ENCODE measurements at regions not wholly inside any gene's neighbourhood (a gene's known extent, or its start where the extent isn't known, plus 50 kb on each side); places are given as distances from the start of the nearest gene placed in this dataset.

- DNase-seq: no peak
Measured at GRCh38 chr3:167958141-167958540, 137.6 kb downstream of the GOLIM4 start.

DNA sequence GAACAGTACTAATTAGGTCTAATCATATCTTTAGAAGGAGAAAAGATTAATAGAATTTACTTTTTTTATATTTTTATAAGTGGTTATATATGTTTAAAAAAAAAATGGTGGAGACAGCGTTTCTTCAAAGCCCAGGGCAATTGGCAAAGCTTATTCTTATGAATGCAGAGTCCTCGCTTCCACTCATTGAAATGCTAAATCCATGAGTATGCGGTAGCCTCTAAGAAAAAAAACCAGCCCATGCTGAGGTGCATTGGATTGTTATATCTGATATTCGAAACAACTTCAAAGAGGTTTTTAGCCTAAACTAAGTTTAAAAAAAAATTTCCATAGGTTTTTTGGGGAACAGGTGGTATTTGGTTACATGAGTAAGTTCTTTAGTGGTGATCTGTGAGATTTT, 142.8 kb downstream of the GOLIM4 start:
- DNase-seq: no peak

- no peak for DNase-seq
Measured at GRCh38 chr3:167950212-167950611, 145.5 kb downstream of the GOLIM4 start.

DNA sequence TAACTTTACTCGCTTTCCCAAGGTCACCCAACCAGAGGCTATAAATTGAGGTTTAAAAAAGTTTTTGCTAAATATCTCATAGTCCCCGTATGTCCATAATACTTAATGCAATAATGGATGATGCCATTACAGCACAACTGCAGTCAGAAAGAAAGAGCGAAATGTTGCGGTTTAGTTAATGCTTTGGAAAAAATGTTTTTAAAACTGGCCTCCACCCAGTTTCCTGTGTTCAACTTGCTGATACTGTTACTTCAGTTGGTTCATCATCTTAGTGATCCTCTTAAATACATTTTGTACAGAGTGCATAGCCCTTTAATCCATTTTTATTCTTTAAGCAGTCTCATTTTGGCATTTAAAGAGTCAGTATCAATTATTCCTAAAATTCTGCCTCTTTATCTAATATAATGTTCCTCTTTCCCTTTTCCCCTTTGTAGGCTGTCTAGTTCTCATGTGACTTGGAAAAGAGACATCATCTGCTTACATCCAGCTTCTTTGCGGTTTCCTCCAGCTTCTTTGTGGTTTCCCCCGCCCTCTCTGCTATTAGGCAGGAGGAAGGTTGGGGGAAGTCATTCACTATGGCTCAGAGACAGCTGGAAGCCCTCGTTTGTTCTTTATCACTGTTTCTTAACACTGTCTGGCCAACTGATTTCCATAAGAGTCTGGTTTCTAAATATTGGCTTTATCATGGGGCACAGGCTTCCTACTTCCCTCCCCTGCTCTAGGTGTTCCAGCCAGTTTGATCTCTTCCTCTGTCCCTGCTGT, 154.3 kb downstream of the GOLIM4 start:
- DNase-seq: no peak

DNA sequence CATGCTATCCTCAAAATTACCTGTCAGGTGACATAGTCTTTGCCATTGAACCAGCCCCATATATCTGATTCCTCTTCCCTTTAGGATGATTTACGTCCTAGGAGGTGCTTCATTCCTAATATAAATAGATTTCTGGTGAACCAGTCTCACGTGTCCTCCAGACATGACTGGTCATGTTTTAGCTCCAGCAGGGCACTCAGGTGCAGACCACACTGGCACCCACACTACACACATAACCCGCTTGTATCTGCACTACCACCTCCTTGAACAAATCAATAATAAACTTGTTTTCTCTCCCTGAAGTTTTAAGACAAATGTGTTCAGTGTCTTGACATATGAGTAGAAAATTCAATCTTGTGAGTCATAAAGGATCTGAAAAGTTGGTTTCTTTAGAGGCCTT, 155.5 kb downstream of the GOLIM4 start:
- DNase-seq: peak; percentile 44

DNA sequence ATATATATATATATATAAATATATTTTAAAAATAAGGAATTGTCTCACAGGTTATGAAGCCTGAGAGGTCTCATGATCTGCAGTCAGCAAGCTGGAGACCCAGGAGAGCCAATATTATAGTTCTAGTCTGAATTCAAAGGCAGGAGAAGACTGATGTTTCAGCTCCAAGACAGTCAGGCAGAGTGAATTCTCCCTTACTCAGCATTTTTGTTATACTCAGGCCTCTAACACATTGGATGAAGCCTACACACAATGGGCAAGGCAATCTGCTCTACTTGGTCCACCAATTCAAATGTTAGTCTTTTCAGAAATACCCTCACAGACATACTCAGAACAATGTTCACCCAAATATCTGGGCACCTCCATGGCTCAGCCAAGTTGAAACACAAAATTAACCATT, 157.2 kb downstream of the GOLIM4 start:
- DNase-seq: no peak

DNA sequence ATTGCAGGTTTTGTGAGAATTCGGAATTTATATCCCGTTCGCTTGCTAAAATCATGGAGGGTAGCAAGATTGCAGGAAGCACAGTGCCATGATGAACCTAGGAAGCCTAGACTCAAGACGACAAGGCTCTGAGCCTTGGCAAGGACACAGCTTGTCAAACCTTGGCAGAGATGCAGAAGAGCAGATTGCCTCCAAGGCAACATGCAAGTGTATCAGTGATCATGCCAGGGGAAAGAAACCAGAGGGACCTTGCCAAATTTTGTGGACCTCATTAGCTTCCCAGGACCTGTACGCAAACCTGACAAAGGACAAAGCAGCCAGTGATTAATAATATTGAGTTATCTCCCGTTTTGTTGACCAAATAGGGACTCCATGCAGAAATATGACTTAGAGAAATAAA, 159.7 kb downstream of the GOLIM4 start:
- DNase-seq: no peak

- DNase-seq: no peak
Measured at GRCh38 chr3:167930453-167930852, 165.3 kb downstream of the GOLIM4 start.

- DNase-seq: peak; percentile 7
Measured at GRCh38 chr3:167929968-167930367, 165.8 kb downstream of the GOLIM4 start.

DNA sequence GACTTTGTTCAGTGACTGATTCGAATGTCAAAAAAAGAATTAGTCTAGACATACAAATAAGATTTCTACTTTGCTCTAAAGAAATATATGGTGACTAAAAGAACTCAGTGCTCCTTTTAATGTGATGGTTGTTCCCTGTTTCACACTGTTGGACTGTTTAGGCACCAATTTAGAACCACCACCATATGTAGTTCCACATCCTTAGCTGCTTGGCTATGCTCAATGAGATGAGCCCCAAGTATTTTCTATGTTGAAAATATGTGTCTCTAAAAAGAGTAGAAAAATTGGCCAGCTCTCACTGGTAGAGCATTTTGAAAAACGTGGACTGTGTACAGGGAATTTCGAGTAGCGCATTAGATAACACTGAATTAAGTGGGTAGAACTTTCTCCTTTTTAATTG, 167.3 kb downstream of the GOLIM4 start:
- DNase-seq: no peak

- DNase-seq: no peak
Measured at GRCh38 chr3:167920747-167921146, 175.0 kb downstream of the GOLIM4 start.

DNA sequence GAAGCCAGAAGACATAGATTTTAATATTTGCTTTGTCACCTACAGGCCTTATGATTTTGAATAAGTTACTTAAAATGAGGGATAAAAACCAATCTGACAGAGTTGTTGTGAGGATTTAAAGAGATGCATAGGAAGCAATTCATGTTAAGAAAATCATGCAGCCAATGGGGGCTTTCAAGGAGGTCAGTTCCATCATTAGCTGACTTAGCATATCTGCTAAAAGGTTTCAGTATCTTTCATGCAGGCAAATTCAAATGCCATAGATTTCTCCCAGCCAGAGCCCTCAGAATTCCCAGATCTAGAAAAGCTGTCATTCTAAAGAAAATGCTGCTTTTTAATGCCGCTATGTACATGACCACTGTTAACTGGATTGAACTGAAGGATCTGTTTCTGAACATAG, 176.1 kb downstream of the GOLIM4 start:
- no peak for DNase-seq

- DNase-seq: no peak
Measured at GRCh38 chr3:167918686-167919085, 177.0 kb downstream of the GOLIM4 start.

DNA sequence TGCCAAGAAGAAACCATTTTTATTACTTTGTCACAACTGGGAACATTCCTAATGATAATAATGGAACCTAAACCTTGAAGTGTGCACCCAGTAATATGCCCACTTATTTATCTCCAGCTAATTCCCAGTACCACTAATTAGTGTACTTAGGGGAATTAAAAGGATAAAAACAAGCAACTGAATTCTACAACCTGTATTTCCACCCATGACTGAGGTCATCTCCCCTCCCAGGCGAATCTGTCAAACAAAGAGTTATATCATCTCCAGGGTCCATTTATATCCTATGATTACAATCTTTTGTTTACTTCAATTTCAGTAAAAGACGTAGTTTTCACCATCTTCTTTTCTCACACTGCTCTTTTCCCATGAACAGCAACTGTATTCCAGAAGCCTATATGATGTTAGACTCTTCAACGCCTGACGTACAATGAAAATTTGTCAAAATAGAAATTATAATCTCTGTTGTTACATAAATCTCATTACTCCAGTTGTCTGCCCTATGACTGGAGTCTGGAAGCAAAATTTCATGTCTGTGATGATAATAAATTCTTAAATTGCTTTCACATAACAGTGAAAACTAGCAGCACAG, 177.6 kb downstream of the GOLIM4 start:
- no peak for DNase-seq

DNA sequence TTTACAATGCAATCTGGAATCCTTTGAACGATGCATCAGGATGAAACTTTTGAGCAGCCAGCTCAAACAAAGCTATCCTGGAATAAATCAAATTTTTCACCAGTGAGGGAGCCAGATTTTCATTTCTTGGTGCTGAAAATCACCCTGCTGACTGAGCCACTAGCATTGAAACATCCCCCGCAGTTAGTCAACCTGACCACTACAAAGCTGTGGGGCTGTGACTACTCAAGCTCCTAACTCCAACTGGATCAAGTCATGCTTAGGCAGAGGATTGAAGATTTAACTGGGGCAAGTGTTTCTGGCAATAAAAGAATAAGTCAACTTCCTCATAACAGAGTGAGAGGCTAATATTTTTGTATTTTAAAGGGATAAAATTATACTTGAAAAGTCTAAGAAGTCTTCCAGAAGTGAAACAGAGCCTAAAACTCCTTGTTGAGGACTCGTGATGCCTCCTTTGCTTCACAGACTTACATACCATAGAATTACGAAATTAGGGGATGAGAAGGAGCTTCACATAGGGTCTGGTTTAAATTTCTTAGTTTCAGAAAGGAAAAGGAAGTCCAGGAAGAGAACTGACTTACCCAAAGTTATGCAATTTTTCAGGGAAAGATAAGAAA, 177.8 kb downstream of the SERPINI1 start:
- no peak for DNase-seq

DNA sequence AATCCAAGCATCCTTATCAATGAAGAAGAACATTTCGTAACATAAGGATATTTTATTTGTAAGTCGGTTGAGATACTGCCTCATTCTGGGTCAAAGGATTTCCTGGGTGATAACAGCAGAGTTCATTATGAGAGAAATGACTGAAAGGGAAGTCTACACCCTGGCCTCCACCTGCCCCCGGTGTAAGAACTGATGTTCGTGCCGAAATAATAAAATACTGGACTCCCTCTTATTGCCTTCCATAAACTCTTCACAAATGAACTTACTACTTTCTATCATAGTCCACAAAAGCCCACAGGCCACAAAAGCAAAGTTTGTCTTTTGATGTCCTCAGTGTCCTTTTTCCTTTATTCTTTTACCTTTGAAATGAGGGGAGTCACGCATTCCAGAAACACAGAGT, 174.4 kb downstream of the SERPINI1 start:
- DNase-seq: no peak

DNA sequence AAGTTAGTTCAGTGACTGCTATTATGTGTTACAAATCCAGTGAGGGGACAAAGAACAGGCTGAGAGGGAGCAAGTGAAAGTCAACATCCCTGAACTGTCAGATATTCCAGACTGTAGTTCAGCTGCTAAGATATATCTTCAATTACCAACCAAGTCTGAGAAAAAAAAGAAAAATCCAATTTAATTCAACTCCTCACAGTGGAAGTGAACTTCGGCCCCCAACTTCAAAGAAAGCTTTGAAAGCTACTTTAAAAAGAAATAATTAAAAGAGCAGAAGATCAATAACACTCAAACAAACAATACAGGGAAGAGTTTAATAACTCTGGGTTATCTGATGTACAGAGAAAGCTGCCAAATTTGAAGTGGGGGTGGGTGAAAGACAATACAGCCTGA, 174.0 kb downstream of the SERPINI1 start:
- no peak for DNase-seq

- no peak for DNase-seq
Measured at GRCh38 chr3:167908746-167909503, 173.4 kb downstream of the SERPINI1 start.

GRCh38 chr3:167908221-167908620, 172.7 kb downstream of the SERPINI1 start:
- no peak for DNase-seq

GRCh38 chr3:167901138-167901537, 165.6 kb downstream of the SERPINI1 start:
- no peak for DNase-seq

GRCh38 chr3:167899093-167899492, 163.6 kb downstream of the SERPINI1 start:
- DNase-seq: no peak

DNA sequence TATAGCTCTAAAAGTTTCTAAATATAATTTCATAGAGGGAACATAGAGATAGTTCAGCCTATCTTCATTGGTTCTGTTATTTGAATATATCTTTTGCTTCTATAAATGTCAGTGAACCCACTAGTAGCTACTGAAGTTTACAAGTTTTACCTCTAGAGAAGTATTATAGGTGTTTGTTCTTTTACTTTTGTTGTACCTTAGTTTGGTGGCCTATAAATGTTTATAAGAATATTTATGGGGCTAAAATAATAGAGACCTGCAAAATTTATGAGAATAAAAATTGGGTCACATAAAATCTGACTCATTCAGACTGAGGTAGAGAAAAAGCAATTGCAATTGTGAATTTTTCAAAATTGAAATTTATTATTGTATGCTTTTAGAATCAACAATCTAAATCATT, 162.6 kb downstream of the SERPINI1 start:
- no peak for DNase-seq

DNA sequence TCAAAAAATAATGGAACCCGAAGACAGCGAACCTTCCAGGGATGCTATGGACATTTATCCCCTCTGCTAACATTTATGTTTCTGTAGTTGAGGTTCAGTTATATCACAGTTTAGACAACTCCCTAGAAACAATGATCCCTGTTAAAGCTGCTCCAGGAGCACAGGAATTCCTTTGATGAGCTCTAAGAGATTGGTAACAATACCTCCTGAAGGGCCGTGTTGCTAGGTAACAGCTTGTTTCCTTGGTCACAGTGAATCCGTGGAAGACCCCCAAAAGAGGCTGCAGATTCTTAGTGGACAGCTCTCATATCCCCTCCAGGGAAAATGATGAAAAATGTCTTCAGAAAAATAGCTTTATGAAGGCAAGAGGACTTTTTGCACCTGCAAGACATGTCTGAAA, 160.2 kb downstream of the SERPINI1 start:
- no peak for DNase-seq

GRCh38 chr3:167895178-167895577, 159.7 kb downstream of the SERPINI1 start:
- no peak for DNase-seq
